CD14-positive monocyte (primary cell): ENCODE measurements at regions not wholly inside any gene's neighbourhood (a gene's known extent, or its start where the extent isn't known, plus 50 kb on each side); places are given as distances from the start of the nearest gene placed in this dataset.

Experiments
- DNase-seq, 3 donors: peaks; one replicate each; pipeline ENCODE4 v3.0.0-alpha.2; 2011 to 2022
- H2AFZ ChIP-seq: 2 replicates; pipeline ENCODE4 v1.6.0; 2012; ENCODE audit warnings: mild to moderate bottlenecking, low read depth, low read length, inconsistent platforms; ENCODE audit not compliant: insufficient read depth, poor library complexity, severe bottlenecking
- H3K27ac ChIP-seq, 2 donors: 1 replicate in 1 of 2; 2 replicates in 1 of 2; pipeline ENCODE4 v1.5.1; 2012 to 2013; ENCODE audit warnings: low read length in 2 of 2, control low read depth in 1 of 2, inconsistent platforms in 1 of 2, low read depth in 1 of 2, mild to moderate bottlenecking in 1 of 2
- H3K27me3 ChIP-seq, 2 donors: one replicate each; pipeline versions ENCODE4 v1.6.0 to v1.6.1; 2011 to 2013; ENCODE audit warnings: low read length in 2 of 2; ENCODE audit not compliant: control insufficient read depth in 2 of 2, insufficient read depth in 2 of 2
- H3K36me3 ChIP-seq, 2 donors: replicated peaks in 1 of 2; 1 replicate in 1 of 2; 2 replicates in 1 of 2; pipeline versions ENCODE4 v1.5.1 to v1.6.1; 2012 to 2013; ENCODE audit warnings: low read length in 2 of 2, control low read depth in 1 of 2, inconsistent platforms in 1 of 2, mild to moderate bottlenecking in 1 of 2; ENCODE audit not compliant: insufficient read depth in 2 of 2, control insufficient read depth in 1 of 2
- H3K4me1 ChIP-seq, 2 donors: 1 replicate in 1 of 2; 2 replicates in 1 of 2; pipeline versions ENCODE4 v1.5.1 to v1.6.1; 2012 to 2013; ENCODE audit warnings: low read length in 2 of 2, control low read depth in 1 of 2, inconsistent platforms in 1 of 2, mild to moderate bottlenecking in 1 of 2, moderate library complexity in 1 of 2; ENCODE audit not compliant: insufficient read depth in 2 of 2, control insufficient read depth in 1 of 2
- H3K4me2 ChIP-seq: replicated peaks from 2 replicates; pipeline ENCODE3; 2012; ENCODE audit warnings: low read length, moderate library complexity, mild to moderate bottlenecking; ENCODE audit not compliant: poor library complexity, severe bottlenecking; ENCODE audit errors: extremely low read depth
- H3K4me3 ChIP-seq, 3 experiments: fragments of 200-600 bp in 1 of 3; sonication (generic) in 1 of 3; replicated peaks in 1 of 3; 1 replicate in 2 of 3; 2 replicates in 1 of 3; pipeline ENCODE4 v1.5.1; 2011 to 2013; ENCODE audit warnings: low read length in 3 of 3, mild to moderate bottlenecking in 3 of 3, control low read depth in 2 of 3, low read depth in 2 of 3, inconsistent platforms in 1 of 3, moderate library complexity in 1 of 3
- H3K79me2 ChIP-seq: 2 replicates; pipeline ENCODE4 v1.6.0; 2012; ENCODE audit warnings: mild to moderate bottlenecking, control low read depth, inconsistent platforms, low read length, moderate library complexity; ENCODE audit not compliant: insufficient read depth
- H3K9ac ChIP-seq: 2 replicates; pipeline ENCODE4 v1.6.0; 2017; ENCODE audit warnings: low read length, mild to moderate bottlenecking; ENCODE audit not compliant: insufficient read depth, poor library complexity, severe bottlenecking
- H3K9me3 ChIP-seq, 2 donors: replicated peaks in 1 of 2; 1 replicate in 1 of 2; 2 replicates in 1 of 2; pipeline versions ENCODE4 v1.5.1 to v1.6.1; 2012 to 2013; ENCODE audit warnings: low read length in 2 of 2, control low read depth in 1 of 2; ENCODE audit not compliant: control insufficient read depth in 1 of 2, insufficient read depth in 1 of 2
- H4K20me1 ChIP-seq: 2 replicates; pipeline ENCODE4 v1.6.0; 2012; ENCODE audit warnings: mild to moderate bottlenecking, low read length, control low read depth, moderate library complexity; ENCODE audit not compliant: insufficient read depth
- H3K27ac Mint-ChIP-seq, 7 donors: one replicate each; pipeline ENCODE4 v1.8.0; 2020; ENCODE audit warnings: mild to moderate bottlenecking in 7 of 7, mixed read lengths in 7 of 7, moderate library complexity in 6 of 7, inconsistent platforms in 2 of 7
- H3K27me3 Mint-ChIP-seq, 3 donors: one replicate each; pipeline ENCODE4 v1.8.0; 2021 to 2022; ENCODE audit warnings: low read depth in 3 of 3, mild to moderate bottlenecking in 3 of 3, mixed read lengths in 3 of 3, moderate library complexity in 3 of 3, inconsistent platforms in 1 of 3
- H3K36me3 Mint-ChIP-seq, 2 donors: one replicate each; pipeline ENCODE4 v1.8.0; 2020; ENCODE audit warnings: mixed read lengths in 2 of 2, inconsistent platforms in 1 of 2, mild to moderate bottlenecking in 1 of 2
- H3K4me1 Mint-ChIP-seq: one replicate; pipeline ENCODE4 v1.8.0; 2020; ENCODE audit warnings: mild to moderate bottlenecking, mixed read lengths
- H3K4me3 Mint-ChIP-seq, 2 donors: one replicate each; pipeline ENCODE4 v1.8.0; 2020; ENCODE audit warnings: mild to moderate bottlenecking in 2 of 2, mixed read lengths in 2 of 2, moderate library complexity in 1 of 2
- H3K9me3 Mint-ChIP-seq, 7 donors: one replicate each; pipeline ENCODE4 v1.8.0; 2020 to 2022; ENCODE audit warnings: mixed read lengths in 7 of 7, mild to moderate bottlenecking in 6 of 7, moderate library complexity in 6 of 7, inconsistent platforms in 2 of 7
- CTCF ChIP-seq: fragments of 200-600 bp; IDR thresholded peaks from one replicate; pipeline ENCODE4 v1.8.0; 2022; ENCODE audit warnings: antibody characterized with exemption, mild to moderate bottlenecking
- WGBS: methylation state at CpG from one replicate; pipeline ENCODE4 v1.1.5; 2013; ENCODE audit warnings: missing lambda C conversion rate; ENCODE audit not compliant: insufficient coverage; 5-methylcytosine and 5-hydroxymethylcytosine counted together
- intact Hi-C, 2 donors: fragments of 100-400 bp; cut with micrococcal nuclease; formaldehyde crosslinking; loops; one replicate each; pipeline versions ENCODE4 v1.15.0 to v1.15.1; 2023

DNA sequence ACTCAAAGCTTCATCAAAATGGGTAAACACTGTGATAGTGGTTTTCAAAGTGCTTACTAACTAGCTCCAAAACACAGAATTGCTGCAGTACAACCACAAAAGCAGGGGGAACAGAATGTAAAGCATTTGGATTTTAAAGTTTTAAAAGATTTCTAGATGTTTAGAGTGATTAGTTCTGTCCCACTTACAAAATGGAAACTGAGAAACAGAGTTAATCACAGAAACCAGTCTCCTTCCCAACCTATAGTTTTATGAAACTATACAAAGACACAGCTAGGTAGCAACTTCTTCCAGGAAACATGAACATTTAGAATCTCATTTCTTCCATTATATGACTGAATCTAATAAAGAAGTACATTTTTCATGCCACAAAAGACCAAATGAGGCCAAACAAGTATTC is 73.8 kb upstream of the HNRNPA3 start:
- H3K9ac ChIP-seq = no peak overlapping the region
- Mint-ChIP-seq H3K9me3 (no peaks in the 10 kb centered on the region), H3K27ac (no peak overlapping the region), H3K4me3 (no peak overlapping the region), H3K4me1 (no peaks in the 10 kb centered on the region), H3K27me3 (no peaks in the 10 kb centered on the region), H3K36me3 (no peaks in the 10 kb centered on the region)
- no peak for TF ChIP-seq CTCF
- peaks cover 7 to 8% of the 10 kb centered on the region in 2 donors for H3K27me3 ChIP-seq
- no peaks in the 10 kb centered on the region for H3K79me2 ChIP-seq
- no peak overlapping the region for H3K27ac ChIP-seq
- no peak overlapping the region for H3K4me3 ChIP-seq
- no peak overlapping the region for H2AFZ ChIP-seq
- H3K4me1 ChIP-seq = no peaks in the 10 kb centered on the region
- no peaks in the 10 kb centered on the region for H4K20me1 ChIP-seq
- intact Hi-C loops = no loop called here
- no peaks in the 10 kb centered on the region for H3K36me3 ChIP-seq
- DNase-seq = no peak
- no peaks in the 10 kb centered on the region for H3K9me3 ChIP-seq
- no peak overlapping the region for H3K4me2 ChIP-seq

DNA sequence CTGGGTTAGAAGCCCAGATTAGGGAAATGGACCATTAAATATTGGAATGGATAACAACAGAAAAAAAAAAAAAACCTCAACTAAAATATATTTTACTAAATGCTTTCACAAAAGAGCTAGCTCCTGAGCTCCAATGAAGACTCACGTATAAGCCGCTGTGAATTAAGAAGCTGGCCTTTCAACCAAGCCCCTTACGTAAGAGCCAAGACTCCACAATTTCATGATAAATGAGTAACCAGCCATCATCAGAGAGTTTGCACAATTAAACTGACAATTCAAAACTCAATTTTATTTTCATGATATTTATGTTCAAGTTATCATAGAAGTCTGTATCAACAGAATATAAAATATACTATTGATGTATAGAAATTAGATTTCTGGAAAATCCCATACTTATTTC is 70.7 kb upstream of the HNRNPA3 start:
- H3K9me3 Mint-ChIP-seq = peaks cover 0 to 2% (median 0%) of the 10 kb centered on the region in 7 donors
- Histone ChIP-seq H3K79me2 (no peaks in the 10 kb centered on the region), H4K20me1 (no peaks in the 10 kb centered on the region), H3K9me3 (no peaks in the 10 kb centered on the region), H3K27ac (no peak overlapping the region), H3K4me3 (no peak overlapping the region), H3K4me2 (no peak overlapping the region), H3K36me3 (no peaks in the 10 kb centered on the region), H3K27me3 (peaks cover 8% of the 10 kb centered on the region in 2 donors), H2AFZ (no peak overlapping the region), H3K9ac (no peak overlapping the region), H3K4me1 (no peaks in the 10 kb centered on the region)
- no peaks in the 10 kb centered on the region for H3K4me1 Mint-ChIP-seq
- no peak overlapping the region for H3K27ac Mint-ChIP-seq
- H3K36me3 Mint-ChIP-seq = no peaks in the 10 kb centered on the region
- H3K27me3 Mint-ChIP-seq = peaks cover 0 to 10% (median 6%) of the 10 kb centered on the region in 3 donors
- no peak overlapping the region for H3K4me3 Mint-ChIP-seq
- WGBS = no CpG with 5 or more reads among the region's 3 CpGs
- DNase-seq = peak in 1 of 3 donors; percentile 34
- TF ChIP-seq CTCF = no peak
- intact Hi-C loops = no loop called here
